Hepatocyte (in vitro differentiated cells): ENCODE measurements at regions not wholly inside any gene's neighbourhood (a gene's known extent, or its start where the extent isn't known, plus 50 kb on each side); places are given as distances from the start of the nearest gene placed in this dataset.
"Not testable (repeated sequence)": the region's sequence is repeated elsewhere in the genome, so short reads cannot be mapped to it uniquely, and the experiment has no call there.

Source experiments
- DNase-seq: peaks from one replicate; pipeline ENCODE4 v3.0.0-alpha.2; 2016; ENCODE audit warnings: low spot score
- H2AFZ ChIP-seq: fragments of 200-600 bp; sonication (generic); 2 replicates; pipeline ENCODE4 v1.6.0; 2016; ENCODE audit warnings: antibody characterized with exemption, mild to moderate bottlenecking
- H3K27ac ChIP-seq: fragments of 200-600 bp; sonication (generic); 2 replicates; pipeline ENCODE4 v1.5.1; 2016; ENCODE audit warnings: mild to moderate bottlenecking
- H3K27me3 ChIP-seq: fragments of 200-600 bp; sonication (generic); 2 replicates; pipeline ENCODE4 v1.6.1; 2016
- H3K36me3 ChIP-seq: fragments of 200-600 bp; sonication (generic); replicated peaks from 2 replicates; pipeline ENCODE4 v1.5.1; 2016; ENCODE audit warnings: low read depth; ENCODE audit not compliant: insufficient read depth
- H3K4me1 ChIP-seq: fragments of 200-600 bp; sonication (generic); 2 replicates; pipeline ENCODE4 v1.5.1; 2016; ENCODE audit warnings: mild to moderate bottlenecking, moderate library complexity; ENCODE audit not compliant: insufficient read depth
- H3K4me2 ChIP-seq: fragments of 200-600 bp; sonication (generic); 2 replicates; pipeline ENCODE4 v1.6.0; 2016
- H3K4me3 ChIP-seq: fragments of 200-600 bp; sonication (generic); 2 replicates; pipeline ENCODE4 v1.5.1; 2016; ENCODE audit warnings: mild to moderate bottlenecking
- H3K79me2 ChIP-seq: fragments of 200-600 bp; sonication (generic); 2 replicates; pipeline ENCODE4 v1.6.0; 2017; ENCODE audit warnings: mild to moderate bottlenecking
- H3K9me2 ChIP-seq: fragments of 200-600 bp; sonication (generic); replicated peaks from 2 replicates; pipeline ENCODE4 v1.6.0; 2017; ENCODE audit warnings: mild to moderate bottlenecking; ENCODE audit not compliant: insufficient read depth
- H3K9me3 ChIP-seq: fragments of 200-600 bp; sonication (generic); 2 replicates; pipeline ENCODE4 v1.5.1; 2016; ENCODE audit warnings: low read depth, mild to moderate bottlenecking
- H4K20me1 ChIP-seq: fragments of 200-600 bp; sonication (generic); 2 replicates; pipeline ENCODE4 v1.6.0; 2016; ENCODE audit warnings: mild to moderate bottlenecking; ENCODE audit not compliant: insufficient read depth, poor library complexity, severe bottlenecking
- CTCF ChIP-seq: fragments of 200-600 bp; sonication (generic); IDR thresholded peaks from 2 replicates; pipeline ENCODE4 v1.5.1; 2016; ENCODE audit warnings: antibody characterized with exemption, mild to moderate bottlenecking; ENCODE audit not compliant: poor library complexity
- EZH2 ChIP-seq: fragments of 200-600 bp; sonication (generic); IDR thresholded peaks from 2 replicates; pipeline ENCODE4 v1.6.1; 2016; ENCODE audit warnings: antibody characterized with exemption, mild to moderate bottlenecking, borderline replicate concordance
- EZH2phosphoT487 ChIP-seq: fragments of 200-600 bp; sonication (generic); IDR thresholded peaks from one replicate; pipeline ENCODE4 v1.6.1; 2018; ENCODE audit warnings: antibody characterized with exemption, mild to moderate bottlenecking, low read depth, moderate library complexity; ENCODE audit not compliant: unreplicated experiment, severe bottlenecking
- WGBS: methylation state at CpG from one replicate; pipeline ENCODE4 v1.1.6; 2016; ENCODE audit warnings: low lambda C conversion rate; ENCODE audit errors: missing lambda C conversion rate; 5-methylcytosine and 5-hydroxymethylcytosine counted together

DNA sequence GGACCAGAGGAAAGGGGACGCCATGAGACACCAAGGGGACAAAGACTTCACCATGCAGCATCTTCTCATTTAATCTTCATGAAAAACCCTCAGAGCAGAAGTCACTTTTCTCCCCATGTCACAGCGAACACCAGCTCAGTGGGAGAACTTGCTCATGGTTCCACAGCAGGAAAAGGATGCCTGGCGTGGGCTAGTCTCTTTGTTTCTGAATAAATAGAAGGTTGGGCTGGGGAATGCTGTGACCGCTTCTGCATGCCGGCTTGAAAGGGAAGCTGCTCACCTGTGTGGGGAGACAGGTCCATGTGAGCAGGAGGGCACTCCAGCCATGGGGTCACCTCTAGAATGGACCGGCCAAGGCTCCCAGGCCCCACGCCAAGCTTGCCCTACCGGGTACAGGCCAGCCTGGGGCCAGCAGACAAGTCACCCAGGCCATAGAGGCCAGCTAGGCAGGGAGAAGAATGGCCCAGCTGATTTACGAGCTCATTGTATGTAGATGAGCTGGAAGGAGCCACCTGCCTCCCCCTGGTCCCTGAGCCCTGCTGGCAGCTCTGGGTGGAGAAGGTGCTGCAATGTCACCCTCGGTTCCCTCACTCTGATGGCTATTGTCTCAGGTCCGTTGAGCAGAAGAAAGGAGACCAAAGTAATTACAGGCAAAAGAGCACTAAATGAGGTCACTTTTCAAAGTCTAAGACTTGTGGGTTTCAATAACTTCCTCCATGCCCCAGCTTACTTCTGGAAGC is 82.0 kb upstream of the PDZD8 start:
- Histone ChIP-seq H3K4me3 (no peak overlapping the region), H3K79me2 (no peaks in the 10 kb centered on the region), H3K36me3 (no peaks in the 10 kb centered on the region), H4K20me1 (no peaks in the 10 kb centered on the region), H2AFZ (no peak overlapping the region), H3K27me3 (no peaks in the 10 kb centered on the region), H3K9me3 (no peaks in the 10 kb centered on the region), H3K4me1 (peaks cover 10% of the 10 kb centered on the region), H3K4me2 (no peak overlapping the region), H3K9me2 (no peaks in the 10 kb centered on the region), H3K27ac (no peak overlapping the region)
- WGBS = 70% methylated on average over 11 of the region's 11 CpGs
- TF ChIP-seq EZH2phosphoT487 (no peak), CTCF (no peak), EZH2 (no peak)
- DNase-seq = no peak

GRCh38 chr10:117455346-117455745 is 80.1 kb upstream of the PDZD8 start:
- no peaks in the 10 kb centered on the region for H4K20me1 ChIP-seq
- no peaks in the 10 kb centered on the region for H3K9me3 ChIP-seq
- no peak overlapping the region for H3K4me3 ChIP-seq
- no peaks in the 10 kb centered on the region for H3K4me1 ChIP-seq
- H2AFZ ChIP-seq = no peak overlapping the region
- no peaks in the 10 kb centered on the region for H3K9me2 ChIP-seq
- no peak overlapping the region for H3K4me2 ChIP-seq
- TF ChIP-seq CTCF (no peak), EZH2phosphoT487 (no peak), EZH2 (no peak)
- H3K27ac ChIP-seq = no peak overlapping the region
- no peaks in the 10 kb centered on the region for H3K79me2 ChIP-seq
- 77% methylated on average over 5 of the region's 5 CpGs for WGBS
- no peak for DNase-seq
- H3K36me3 ChIP-seq = no peaks in the 10 kb centered on the region
- H3K27me3 ChIP-seq = no peaks in the 10 kb centered on the region

DNA sequence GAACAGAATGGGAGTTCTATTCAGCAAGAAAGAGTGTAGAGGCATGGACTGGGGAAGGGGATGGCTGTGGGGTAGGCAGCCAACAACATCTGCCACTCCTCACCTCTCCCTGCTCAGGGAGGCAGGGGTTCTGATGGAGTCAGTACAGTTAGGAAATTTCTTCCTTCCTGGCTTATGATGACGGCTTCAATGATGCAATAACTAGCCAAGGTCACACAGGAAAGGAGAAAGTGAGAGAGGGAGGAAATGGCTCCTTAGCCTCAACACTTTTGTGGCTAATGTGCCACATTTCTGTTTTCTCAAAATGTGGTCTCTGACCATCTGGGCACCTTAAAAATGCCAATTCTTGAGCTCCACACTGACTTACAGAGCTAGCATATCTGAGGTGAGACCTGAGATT is 79.3 kb upstream of the PDZD8 start:
- 76% methylated on average over 1 of the region's 1 CpG for WGBS
- H3K9me2 ChIP-seq = no peaks in the 10 kb centered on the region
- DNase-seq = no peak
- H3K9me3 ChIP-seq = no peaks in the 10 kb centered on the region
- no peak overlapping the region for H3K4me2 ChIP-seq
- no peaks in the 10 kb centered on the region for H3K27me3 ChIP-seq
- no peak for TF ChIP-seq EZH2
- TF ChIP-seq EZH2phosphoT487 = no peak
- TF ChIP-seq CTCF = no peak
- H2AFZ ChIP-seq = no peak overlapping the region
- no peaks in the 10 kb centered on the region for H3K4me1 ChIP-seq
- H3K79me2 ChIP-seq = no peaks in the 10 kb centered on the region
- no peaks in the 10 kb centered on the region for H4K20me1 ChIP-seq
- no peak overlapping the region for H3K4me3 ChIP-seq
- no peak overlapping the region for H3K27ac ChIP-seq
- H3K36me3 ChIP-seq = no peaks in the 10 kb centered on the region

DNA sequence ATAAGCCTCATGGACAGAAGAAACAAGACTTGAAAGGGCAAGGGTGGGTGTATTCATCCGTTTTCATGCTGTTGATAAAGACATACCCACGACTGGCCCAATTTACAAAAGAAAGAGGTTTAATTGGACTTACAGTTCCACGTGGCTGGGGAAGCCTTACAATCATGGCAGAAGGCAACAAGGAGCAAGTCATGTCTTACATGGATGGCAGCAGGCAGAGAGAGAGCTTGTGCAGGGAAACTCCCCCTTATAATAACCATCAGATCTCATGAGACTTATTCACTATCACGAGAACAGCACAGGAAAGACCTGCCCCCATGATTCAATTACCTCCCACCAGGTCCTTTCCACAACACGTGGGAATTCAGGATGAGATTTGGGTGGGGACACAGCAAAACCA is 78.2 kb upstream of the PDZD8 start:
- not testable (repeated sequence) for H3K4me3 ChIP-seq, H3K4me1 ChIP-seq, H4K20me1 ChIP-seq, H3K9me3 ChIP-seq, H3K9me2 ChIP-seq, H3K4me2 ChIP-seq, H3K27me3 ChIP-seq, H3K36me3 ChIP-seq, H3K27ac ChIP-seq, DNase-seq, H2AFZ ChIP-seq, H3K79me2 ChIP-seq
- WGBS = 88% methylated on average over 5 of the region's 5 CpGs
